ENCODE measurements at regions not wholly inside any gene's neighbourhood (a gene's known extent, or its start where the extent isn't known, plus 50 kb on each side); places are given as distances from the start of the nearest gene placed in this dataset.

DNA sequence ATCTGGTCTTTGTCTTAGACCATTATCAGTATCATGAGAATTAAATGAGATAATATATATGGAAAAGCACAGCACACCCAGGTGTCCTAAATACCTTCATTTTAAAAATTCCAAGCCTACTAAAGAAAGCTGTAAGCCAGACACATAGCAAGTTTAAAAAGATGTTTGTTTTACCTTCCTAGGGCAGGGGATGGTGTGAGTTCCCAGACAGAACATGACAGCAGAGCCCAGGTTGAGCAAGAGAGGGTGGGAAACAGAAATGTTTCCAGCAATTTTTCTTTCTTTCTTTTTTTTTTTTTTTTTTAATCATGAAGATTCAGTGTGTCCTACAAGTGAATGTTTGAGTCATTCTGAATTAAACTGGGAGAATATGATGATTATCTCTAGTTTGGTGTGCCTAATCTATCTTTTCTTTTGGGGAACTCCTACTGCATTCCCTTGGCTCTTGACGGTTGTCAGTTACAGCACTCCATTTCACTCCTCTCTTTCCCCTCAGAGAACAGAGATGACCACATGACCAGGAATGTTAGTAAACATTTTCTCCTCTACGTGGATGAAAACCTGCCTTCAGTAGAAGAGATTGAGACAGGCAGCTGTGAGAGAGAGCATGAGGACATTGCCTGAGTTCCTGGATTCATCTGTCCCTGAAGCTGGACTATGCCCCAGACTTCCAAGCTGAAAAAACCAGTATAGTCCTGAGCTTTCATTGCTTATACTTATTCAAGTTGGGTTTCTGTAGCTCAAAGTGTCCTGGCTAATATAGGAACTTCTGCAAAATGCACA, 54.5 kb upstream of the ARL14 start (continued):
- TF ChIP-seq ATF2 (IDR thresholded peaks at IDR 0.05; ENCODE audit: low read length) (no peak), RXRA (IDR thresholded peaks at IDR 0.05; ENCODE audit: insufficient read depth, low read depth, low read length) (no peak)
